CD14-positive monocyte (primary cell): ENCODE measurements at regions not wholly inside any gene's neighbourhood (a gene's known extent, or its start where the extent isn't known, plus 50 kb on each side); places are given as distances from the start of the nearest gene placed in this dataset.

Experiments used
- DNase-seq, 3 donors: peaks; one replicate each; pipeline ENCODE4 v3.0.0-alpha.2; 2011 to 2022
- H2AFZ ChIP-seq: 2 replicates; pipeline ENCODE4 v1.6.0; 2012; ENCODE audit warnings: mild to moderate bottlenecking, low read depth, low read length, inconsistent platforms; ENCODE audit not compliant: insufficient read depth, poor library complexity, severe bottlenecking
- H3K27ac ChIP-seq, 2 donors: 1 replicate in 1 of 2; 2 replicates in 1 of 2; pipeline ENCODE4 v1.5.1; 2012 to 2013; ENCODE audit warnings: low read length in 2 of 2, control low read depth in 1 of 2, inconsistent platforms in 1 of 2, low read depth in 1 of 2, mild to moderate bottlenecking in 1 of 2
- H3K27me3 ChIP-seq, 2 donors: one replicate each; pipeline versions ENCODE4 v1.6.0 to v1.6.1; 2011 to 2013; ENCODE audit warnings: low read length in 2 of 2; ENCODE audit not compliant: control insufficient read depth in 2 of 2, insufficient read depth in 2 of 2
- H3K36me3 ChIP-seq, 2 donors: replicated peaks in 1 of 2; 1 replicate in 1 of 2; 2 replicates in 1 of 2; pipeline versions ENCODE4 v1.5.1 to v1.6.1; 2012 to 2013; ENCODE audit warnings: low read length in 2 of 2, control low read depth in 1 of 2, inconsistent platforms in 1 of 2, mild to moderate bottlenecking in 1 of 2; ENCODE audit not compliant: insufficient read depth in 2 of 2, control insufficient read depth in 1 of 2
- H3K4me1 ChIP-seq, 2 donors: 1 replicate in 1 of 2; 2 replicates in 1 of 2; pipeline versions ENCODE4 v1.5.1 to v1.6.1; 2012 to 2013; ENCODE audit warnings: low read length in 2 of 2, control low read depth in 1 of 2, inconsistent platforms in 1 of 2, mild to moderate bottlenecking in 1 of 2, moderate library complexity in 1 of 2; ENCODE audit not compliant: insufficient read depth in 2 of 2, control insufficient read depth in 1 of 2
- H3K4me2 ChIP-seq: replicated peaks from 2 replicates; pipeline ENCODE3; 2012; ENCODE audit warnings: low read length, moderate library complexity, mild to moderate bottlenecking; ENCODE audit not compliant: poor library complexity, severe bottlenecking; ENCODE audit errors: extremely low read depth
- H3K4me3 ChIP-seq, 3 experiments: fragments of 200-600 bp in 1 of 3; sonication (generic) in 1 of 3; replicated peaks in 1 of 3; 1 replicate in 2 of 3; 2 replicates in 1 of 3; pipeline ENCODE4 v1.5.1; 2011 to 2013; ENCODE audit warnings: low read length in 3 of 3, mild to moderate bottlenecking in 3 of 3, control low read depth in 2 of 3, low read depth in 2 of 3, inconsistent platforms in 1 of 3, moderate library complexity in 1 of 3
- H3K79me2 ChIP-seq: 2 replicates; pipeline ENCODE4 v1.6.0; 2012; ENCODE audit warnings: mild to moderate bottlenecking, control low read depth, inconsistent platforms, low read length, moderate library complexity; ENCODE audit not compliant: insufficient read depth
- H3K9ac ChIP-seq: 2 replicates; pipeline ENCODE4 v1.6.0; 2017; ENCODE audit warnings: low read length, mild to moderate bottlenecking; ENCODE audit not compliant: insufficient read depth, poor library complexity, severe bottlenecking
- H3K9me3 ChIP-seq, 2 donors: replicated peaks in 1 of 2; 1 replicate in 1 of 2; 2 replicates in 1 of 2; pipeline versions ENCODE4 v1.5.1 to v1.6.1; 2012 to 2013; ENCODE audit warnings: low read length in 2 of 2, control low read depth in 1 of 2; ENCODE audit not compliant: control insufficient read depth in 1 of 2, insufficient read depth in 1 of 2
- H4K20me1 ChIP-seq: 2 replicates; pipeline ENCODE4 v1.6.0; 2012; ENCODE audit warnings: mild to moderate bottlenecking, low read length, control low read depth, moderate library complexity; ENCODE audit not compliant: insufficient read depth
- H3K27ac Mint-ChIP-seq, 7 donors: one replicate each; pipeline ENCODE4 v1.8.0; 2020; ENCODE audit warnings: mild to moderate bottlenecking in 7 of 7, mixed read lengths in 7 of 7, moderate library complexity in 6 of 7, inconsistent platforms in 2 of 7
- H3K27me3 Mint-ChIP-seq, 3 donors: one replicate each; pipeline ENCODE4 v1.8.0; 2021 to 2022; ENCODE audit warnings: low read depth in 3 of 3, mild to moderate bottlenecking in 3 of 3, mixed read lengths in 3 of 3, moderate library complexity in 3 of 3, inconsistent platforms in 1 of 3
- H3K36me3 Mint-ChIP-seq, 2 donors: one replicate each; pipeline ENCODE4 v1.8.0; 2020; ENCODE audit warnings: mixed read lengths in 2 of 2, inconsistent platforms in 1 of 2, mild to moderate bottlenecking in 1 of 2
- H3K4me1 Mint-ChIP-seq: one replicate; pipeline ENCODE4 v1.8.0; 2020; ENCODE audit warnings: mild to moderate bottlenecking, mixed read lengths
- H3K4me3 Mint-ChIP-seq, 2 donors: one replicate each; pipeline ENCODE4 v1.8.0; 2020; ENCODE audit warnings: mild to moderate bottlenecking in 2 of 2, mixed read lengths in 2 of 2, moderate library complexity in 1 of 2
- H3K9me3 Mint-ChIP-seq, 7 donors: one replicate each; pipeline ENCODE4 v1.8.0; 2020 to 2022; ENCODE audit warnings: mixed read lengths in 7 of 7, mild to moderate bottlenecking in 6 of 7, moderate library complexity in 6 of 7, inconsistent platforms in 2 of 7
- WGBS: methylation state at CpG from one replicate; pipeline ENCODE4 v1.1.5; 2013; ENCODE audit warnings: missing lambda C conversion rate; ENCODE audit not compliant: insufficient coverage; 5-methylcytosine and 5-hydroxymethylcytosine counted together
- intact Hi-C, 2 donors: fragments of 100-400 bp; cut with micrococcal nuclease; formaldehyde crosslinking; loops; one replicate each; pipeline versions ENCODE4 v1.15.0 to v1.15.1; 2023
- TF ChIP-seq, protein P1 (sequence below): fragments of 200-600 bp; IDR thresholded peaks from one replicate; pipeline ENCODE4 v1.8.0; 2022; ENCODE audit warnings: antibody characterized with exemption, mild to moderate bottlenecking

DNA sequence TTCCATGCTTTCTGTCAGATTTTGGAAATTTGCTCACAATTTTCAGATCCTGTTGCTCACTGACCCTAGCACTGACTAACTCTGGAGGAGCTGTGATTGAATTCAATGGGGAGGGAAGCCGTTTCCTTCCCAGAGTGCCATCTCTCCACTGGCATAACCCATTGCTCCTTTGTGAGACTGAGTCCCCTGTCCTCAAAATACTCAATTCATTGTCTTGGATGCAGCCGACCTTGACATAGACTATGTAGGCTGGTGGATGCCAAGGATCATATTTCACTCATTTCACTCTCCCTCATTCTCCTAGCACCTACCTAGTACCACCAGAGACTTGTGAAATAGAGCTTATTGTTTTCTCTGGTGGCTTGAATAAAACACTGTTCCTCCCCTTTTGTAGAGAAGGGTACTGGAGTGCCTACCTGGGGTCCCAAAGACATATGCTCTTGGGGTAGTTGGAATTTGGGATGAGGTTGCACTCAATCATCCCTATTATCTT, 511.3 kb upstream of the ZMIZ1 start:
- Histone ChIP-seq H3K27ac (no peak overlapping the region), H3K4me3 (no peak overlapping the region), H3K36me3 (no peaks in the 10 kb centered on the region), H2AFZ (no peak overlapping the region), H3K27me3 (no peaks in the 10 kb centered on the region), H3K9me3 (peaks cover 0 to 3% of the 10 kb centered on the region in 2 donors), H3K79me2 (no peaks in the 10 kb centered on the region), H3K9ac (no peak overlapping the region), H3K4me1 (peaks cover 0 to 4% of the 10 kb centered on the region in 2 donors), H4K20me1 (no peaks in the 10 kb centered on the region), H3K4me2 (no peak overlapping the region)
- Mint-ChIP-seq H3K27me3 (peaks cover 0 to 4% (median 0%) of the 10 kb centered on the region in 3 donors), H3K36me3 (no peaks in the 10 kb centered on the region), H3K27ac (peak overlapping the region in 1 of 7 donors; percentile 2), H3K4me1 (peaks cover 9% of the 10 kb centered on the region), H3K4me3 (no peak overlapping the region), H3K9me3 (peaks cover 4 to 26% (median 6%) of the 10 kb centered on the region in 7 donors)
- intact Hi-C loops: no loop called here
- TF ChIP-seq, protein P1, sequence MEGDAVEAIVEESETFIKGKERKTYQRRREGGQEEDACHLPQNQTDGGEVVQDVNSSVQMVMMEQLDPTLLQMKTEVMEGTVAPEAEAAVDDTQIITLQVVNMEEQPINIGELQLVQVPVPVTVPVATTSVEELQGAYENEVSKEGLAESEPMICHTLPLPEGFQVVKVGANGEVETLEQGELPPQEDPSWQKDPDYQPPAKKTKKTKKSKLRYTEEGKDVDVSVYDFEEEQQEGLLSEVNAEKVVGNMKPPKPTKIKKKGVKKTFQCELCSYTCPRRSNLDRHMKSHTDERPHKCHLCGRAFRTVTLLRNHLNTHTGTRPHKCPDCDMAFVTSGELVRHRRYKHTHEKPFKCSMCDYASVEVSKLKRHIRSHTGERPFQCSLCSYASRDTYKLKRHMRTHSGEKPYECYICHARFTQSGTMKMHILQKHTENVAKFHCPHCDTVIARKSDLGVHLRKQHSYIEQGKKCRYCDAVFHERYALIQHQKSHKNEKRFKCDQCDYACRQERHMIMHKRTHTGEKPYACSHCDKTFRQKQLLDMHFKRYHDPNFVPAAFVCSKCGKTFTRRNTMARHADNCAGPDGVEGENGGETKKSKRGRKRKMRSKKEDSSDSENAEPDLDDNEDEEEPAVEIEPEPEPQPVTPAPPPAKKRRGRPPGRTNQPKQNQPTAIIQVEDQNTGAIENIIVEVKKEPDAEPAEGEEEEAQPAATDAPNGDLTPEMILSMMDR: no peak
- no peak for DNase-seq
- WGBS: 80% methylated on average over 1 of the region's 2 CpGs

DNA sequence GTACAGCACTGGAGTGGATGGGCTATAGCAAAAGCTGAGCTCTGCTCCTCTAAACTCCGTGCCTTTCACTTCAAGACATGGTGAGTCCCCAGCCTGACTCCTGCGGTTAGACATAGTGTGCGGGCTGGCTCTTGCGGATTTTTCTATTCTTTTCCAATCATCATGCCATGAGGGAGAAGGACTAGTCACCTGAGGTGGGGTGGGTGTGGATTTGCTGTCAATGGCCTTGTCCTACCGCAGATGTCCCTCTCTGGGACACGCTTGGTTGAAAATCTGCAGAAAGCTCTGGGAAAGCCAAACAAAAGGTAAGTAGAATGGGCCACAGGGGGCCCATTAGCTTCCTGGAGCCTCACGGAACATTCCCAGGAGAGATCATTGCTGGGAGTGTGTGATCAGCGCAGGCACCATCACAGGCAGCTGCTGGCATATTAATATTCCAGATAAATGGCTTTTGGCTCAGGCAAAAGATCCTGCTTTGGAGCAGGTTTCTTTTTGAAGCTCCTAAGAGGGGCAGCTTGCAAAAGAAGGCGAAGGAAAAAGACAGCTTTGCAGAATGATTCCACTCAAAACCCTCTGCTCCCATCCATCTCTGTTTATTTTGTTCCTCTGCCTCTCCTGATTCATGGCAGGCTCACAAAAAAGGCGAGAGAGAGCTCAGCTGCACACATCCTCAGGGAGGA, 509.0 kb upstream of the ZMIZ1 start:
- Histone ChIP-seq H2AFZ (no peak overlapping the region), H3K4me2 (no peak overlapping the region), H3K27ac (no peak overlapping the region), H3K79me2 (no peaks in the 10 kb centered on the region), H3K36me3 (no peaks in the 10 kb centered on the region), H3K9ac (no peak overlapping the region), H3K4me3 (no peak overlapping the region), H3K4me1 (peaks cover 0 to 4% of the 10 kb centered on the region in 2 donors), H3K9me3 (no peaks in the 10 kb centered on the region), H3K27me3 (no peaks in the 10 kb centered on the region), H4K20me1 (no peaks in the 10 kb centered on the region)
- peaks cover 0 to 17% (median 0%) of the 10 kb centered on the region in 7 donors for H3K9me3 Mint-ChIP-seq
- peaks cover 0 to 6% (median 0%) of the 10 kb centered on the region in 3 donors for H3K27me3 Mint-ChIP-seq
- no peak overlapping the region for H3K4me3 Mint-ChIP-seq
- H3K36me3 Mint-ChIP-seq: no peaks in the 10 kb centered on the region
- TF ChIP-seq, protein P1: no peak
- H3K27ac Mint-ChIP-seq: no peak overlapping the region
- H3K4me1 Mint-ChIP-seq: peaks cover 9% of the 10 kb centered on the region
- intact Hi-C loops: no loop called here
- WGBS: 96% methylated on average over 6 of the region's 10 CpGs
- DNase-seq: no peak
